ENCODE measurements at regions not wholly inside any gene's neighbourhood (a gene's known extent, or its start where the extent isn't known, plus 50 kb on each side); places are given as distances from the start of the nearest gene placed in this dataset.
A peak's percentile ranks its signal among the peaks of the same experiment; 100 is the strongest.
"Not testable (repeated sequence)": the region's sequence is repeated elsewhere in the genome, so short reads cannot be mapped to it uniquely, and the experiment has no call there.

DNA sequence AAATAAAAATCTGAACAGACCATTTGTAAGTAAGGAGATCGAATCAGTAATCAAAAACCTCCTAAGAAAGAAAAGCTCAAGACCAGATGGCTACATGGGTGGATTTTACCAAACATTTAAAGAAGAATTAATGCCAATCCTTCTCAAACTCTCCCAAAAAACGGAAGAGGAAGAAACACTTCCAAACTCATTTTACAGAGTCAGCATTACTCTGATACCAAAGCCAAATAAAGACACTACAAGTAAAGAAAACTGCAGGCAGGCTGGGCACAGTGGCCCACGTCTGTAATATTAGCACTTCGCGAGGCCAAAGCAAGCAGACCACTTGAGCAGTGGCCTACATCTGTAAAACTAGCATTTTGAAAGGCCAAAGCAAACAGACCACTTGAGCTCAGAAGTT lies 159.8 kb downstream of the DPY19L2 start:
- no peak for DNase-seq

DNA sequence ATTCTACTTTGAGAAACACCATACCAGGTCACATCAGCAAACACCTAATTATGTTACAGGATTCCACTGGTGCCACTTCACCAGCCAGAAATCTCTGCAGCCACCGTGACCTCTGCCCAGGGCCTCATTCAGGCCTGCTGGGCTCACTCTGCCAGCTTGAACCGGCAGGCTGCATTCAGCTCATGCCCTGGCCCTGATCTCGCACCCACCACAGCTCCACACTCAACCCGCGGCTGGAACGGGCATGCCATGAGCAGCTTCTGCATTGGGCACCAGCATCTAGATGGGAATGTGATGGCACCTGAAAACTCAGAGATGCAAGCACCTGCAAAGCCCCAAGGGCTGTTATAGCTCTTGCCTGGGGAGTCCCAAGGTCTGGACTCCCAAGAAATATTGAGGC lies 168.7 kb downstream of the DPY19L2 start:
- no peak for DNase-seq

DNA sequence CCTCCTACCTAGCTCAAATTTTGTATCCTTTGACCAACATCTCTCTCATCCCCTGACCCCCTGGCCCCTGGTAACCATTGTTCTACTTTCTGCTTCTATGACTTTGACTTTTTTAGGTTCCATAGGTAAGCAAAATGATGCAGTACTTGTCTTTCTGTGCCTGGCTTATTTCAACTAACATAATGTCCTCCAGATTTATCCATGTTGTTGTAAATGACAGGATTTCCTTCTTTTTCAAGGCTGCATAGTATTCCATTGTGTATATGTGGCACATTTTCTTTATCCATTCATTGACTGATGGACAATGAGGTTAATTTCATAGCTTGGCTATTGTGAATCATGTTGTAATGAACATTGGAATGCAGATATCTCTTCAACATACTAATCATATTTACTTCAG lies 170.1 kb downstream of the DPY19L2 start:
- no peak for DNase-seq

DNA sequence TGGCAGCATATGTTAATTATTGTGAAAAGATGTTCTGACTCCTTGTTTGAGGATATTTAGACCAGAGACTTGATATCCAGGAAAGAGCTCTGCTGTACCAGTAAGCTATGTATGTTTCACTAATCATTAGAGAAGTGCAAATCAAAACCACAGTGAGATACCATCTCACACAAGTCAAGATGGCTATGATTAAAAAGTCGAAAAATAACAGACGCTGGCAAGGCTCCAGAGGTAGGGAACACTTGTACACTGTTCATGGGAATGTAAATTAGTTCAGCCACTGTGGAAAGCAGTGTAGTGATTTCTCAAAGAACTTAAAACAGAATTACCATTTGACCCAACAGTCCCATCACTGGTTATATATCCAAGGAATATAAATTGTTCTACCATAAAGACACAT lies 171.6 kb downstream of the DPY19L2 start:
- DNase-seq: no peak

DNA sequence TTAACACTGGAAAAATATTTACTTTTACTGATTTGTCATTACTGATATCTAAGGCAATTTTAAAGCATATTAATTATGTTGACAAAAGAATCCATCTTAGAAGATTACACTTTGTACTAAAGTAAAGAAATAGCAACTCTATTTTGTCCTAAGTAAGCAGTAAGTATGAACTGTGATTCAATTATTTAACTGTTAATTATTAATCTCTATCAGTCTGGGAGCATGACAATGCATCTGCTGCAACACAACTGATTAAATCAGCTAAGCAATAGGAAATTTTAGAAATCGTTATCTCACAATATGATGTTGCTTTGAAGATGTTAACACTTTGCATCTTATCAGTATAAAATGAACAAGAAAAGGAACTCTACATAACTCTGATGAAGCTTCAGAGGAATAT lies 172.3 kb downstream of the DPY19L2 start:
- no peak for DNase-seq

DNA sequence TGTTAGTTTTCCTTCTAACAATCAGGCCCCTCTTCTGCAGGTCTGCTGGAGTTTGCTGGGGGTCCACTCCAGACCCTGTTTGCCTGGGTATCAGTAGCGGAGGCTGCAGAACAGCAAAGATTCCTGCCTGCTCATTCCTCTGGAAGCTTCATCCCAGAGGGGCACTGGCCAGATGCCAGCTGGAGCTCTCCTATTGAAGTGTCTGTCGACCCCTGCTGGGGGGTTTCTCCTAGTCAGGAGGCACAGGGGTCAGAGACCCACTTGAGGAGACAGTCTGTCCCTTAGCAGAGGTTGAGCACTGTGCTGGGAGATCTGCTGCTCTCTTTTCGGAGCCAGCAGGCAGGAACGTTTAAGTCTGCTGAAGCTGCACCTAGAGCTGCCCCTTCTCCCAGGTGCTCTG lies 174.9 kb downstream of the DPY19L2 start:
- peak in 1 of 2 experiments; percentile 23 for DNase-seq

DNA sequence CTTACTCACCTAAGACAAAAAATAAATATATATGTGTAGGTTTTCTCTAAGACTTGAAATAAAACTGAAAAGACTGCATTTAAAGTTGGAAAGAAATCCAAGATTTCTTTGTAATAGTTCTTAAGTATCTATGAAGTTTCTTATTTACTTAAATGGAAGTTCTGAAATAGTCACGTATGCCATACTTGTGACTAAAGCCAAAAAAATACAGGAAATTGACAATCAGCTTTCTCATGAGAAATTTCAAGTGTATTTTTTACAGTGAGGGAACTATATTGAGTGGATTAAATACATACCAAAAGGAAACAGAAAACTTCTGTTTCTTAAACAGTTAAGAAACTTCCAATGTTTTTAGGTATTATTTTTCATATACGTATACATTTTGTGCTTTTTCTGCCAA lies 188.1 kb downstream of the DPY19L2 start:
- no peak for DNase-seq

DNA sequence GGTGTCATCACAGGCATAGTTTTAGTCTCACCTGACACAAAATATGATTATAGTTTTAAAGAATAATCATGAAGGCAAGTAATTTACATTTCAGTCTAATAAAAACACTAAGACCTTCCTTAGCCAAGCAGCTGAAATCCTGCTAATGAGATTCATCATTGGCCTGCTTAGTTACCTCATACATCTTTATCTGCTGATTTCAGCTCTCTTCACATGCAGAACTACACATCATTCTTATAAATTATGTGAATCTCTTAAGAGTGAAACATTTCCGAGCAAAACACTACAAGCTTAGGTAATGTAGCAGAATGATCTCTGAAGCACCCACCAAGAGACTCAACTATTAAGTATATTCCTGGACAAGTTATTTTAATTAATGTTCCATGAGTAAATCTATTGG lies 198.1 kb downstream of the DPY19L2 start:
- no peak for DNase-seq

DNA sequence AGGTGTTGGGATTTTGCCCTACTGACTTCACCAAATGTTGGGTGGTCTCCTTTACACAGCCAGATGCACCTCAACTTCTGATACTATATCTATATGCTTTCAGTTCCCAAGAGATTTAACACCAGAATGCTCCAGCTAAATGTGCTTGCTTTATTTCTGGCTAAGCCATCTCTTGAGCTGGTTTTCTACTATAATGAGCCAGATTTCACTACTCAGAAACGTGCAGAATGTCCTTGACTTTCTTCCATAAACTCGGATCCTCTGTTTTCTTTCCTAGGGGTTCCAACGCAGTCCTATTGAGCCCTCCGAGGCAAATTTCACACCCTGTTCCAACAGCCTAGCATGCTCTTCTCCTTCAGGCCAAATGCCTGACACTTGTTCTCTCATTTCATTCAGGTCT lies 200.3 kb downstream of the DPY19L2 start:
- DNase-seq: no peak

DNA sequence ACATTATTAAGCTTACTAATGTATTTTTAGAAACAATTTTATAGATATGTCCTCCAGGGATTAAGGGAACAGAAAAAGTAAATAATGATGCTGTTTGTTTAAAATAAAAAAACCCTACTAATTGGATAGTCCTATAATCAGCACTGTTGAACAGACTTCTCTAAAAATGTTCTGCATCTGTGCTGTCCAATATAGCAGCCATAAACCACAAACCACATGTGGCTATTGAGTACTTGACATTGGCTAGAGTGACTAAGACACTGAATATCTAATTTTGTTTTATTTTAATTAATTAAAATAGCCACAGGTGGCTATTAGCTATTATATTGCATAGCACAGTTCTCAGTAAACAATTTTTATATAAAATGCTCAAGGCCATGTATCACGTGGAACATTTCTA lies 210.4 kb downstream of the DPY19L2 start:
- DNase-seq: no peak

DNA sequence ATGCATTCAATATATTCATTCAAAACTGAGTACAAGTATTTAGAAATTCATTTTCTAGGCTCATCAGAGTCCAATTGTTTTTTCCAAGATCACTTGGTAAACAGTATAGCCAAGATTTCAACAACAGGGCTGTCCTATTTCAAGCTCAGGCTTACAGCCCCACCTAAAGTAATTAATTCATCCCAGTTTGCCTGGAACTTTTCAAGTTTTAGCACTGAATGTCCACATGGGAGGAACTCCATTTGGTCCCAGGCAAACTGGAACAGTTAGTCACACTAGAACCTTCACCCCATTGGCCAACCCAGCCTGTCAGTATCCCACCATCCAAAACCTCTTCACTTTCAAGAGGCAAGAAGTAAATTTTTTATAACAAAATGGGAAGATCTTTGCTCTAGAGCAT lies 210.9 kb downstream of the DPY19L2 start:
- DNase-seq: no peak

DNA sequence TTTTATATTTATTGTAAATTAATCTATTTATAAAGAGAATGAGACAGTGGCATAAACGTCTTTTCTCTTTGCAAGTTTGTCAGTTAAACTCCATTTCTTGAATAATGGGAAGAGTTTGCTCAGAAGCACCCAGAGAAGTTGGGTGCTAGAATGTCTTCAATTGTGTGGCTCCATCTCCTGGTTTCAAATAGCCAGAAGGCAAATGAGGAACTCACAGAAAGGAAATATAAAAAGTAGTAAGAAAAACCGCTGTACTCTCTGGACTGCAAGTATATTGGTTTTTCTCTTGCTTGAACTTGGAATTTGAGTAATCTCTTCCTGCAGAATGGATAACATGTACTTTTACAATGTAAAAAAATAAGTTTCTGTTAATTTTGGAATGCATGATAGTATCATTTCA lies 217.5 kb downstream of the DPY19L2 start:
- no peak for DNase-seq

DNA sequence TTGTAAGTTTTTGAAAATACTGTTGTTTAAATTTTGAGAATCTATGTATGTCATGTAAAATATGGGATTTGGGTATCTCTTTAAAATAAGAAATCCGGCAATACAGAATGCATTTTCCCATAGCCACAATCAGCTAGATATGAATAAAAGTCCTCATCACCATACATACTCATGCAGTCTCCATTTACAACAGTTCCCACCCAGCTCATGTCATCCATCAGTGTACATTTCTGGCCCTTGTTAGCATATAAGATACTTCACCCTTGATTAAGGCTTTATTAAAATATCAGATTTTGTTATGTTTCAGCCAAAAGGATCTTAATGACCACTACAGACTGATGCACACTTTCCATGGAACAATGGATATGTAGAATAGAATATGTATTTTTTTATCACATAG lies 218.0 kb downstream of the DPY19L2 start:
- no peak for DNase-seq

DNA sequence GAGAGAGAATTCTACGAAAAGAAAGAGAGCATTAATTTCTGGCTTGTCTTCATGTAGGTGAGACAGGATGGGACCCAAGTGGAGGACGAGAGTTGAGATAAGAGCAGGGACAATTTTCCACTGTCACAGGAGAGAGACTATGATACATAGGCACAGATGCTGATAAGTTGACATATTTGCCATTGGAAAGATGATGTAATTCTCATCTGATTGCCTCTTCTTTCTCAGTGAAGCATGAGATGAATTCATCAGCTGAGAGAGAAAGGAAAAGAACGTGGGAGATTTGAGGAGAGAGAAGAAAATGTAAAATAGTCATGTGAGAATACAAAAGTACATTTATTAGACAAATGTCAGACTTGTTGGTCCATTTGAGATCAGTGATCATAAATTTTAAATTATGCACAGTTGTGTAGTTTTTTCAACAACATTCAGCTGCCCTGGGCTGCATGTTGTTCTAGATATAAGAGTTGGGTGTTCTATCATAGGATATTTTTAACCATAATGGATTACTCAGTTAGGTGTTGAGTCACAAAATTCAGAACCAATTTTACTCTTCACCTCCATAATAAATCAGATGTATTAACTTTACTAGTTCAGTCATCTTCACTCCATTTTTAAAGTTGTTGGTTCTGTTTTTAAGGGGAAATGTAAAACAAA lies 222.9 kb downstream of the DPY19L2 start:
- DNase-seq: no peak

DNA sequence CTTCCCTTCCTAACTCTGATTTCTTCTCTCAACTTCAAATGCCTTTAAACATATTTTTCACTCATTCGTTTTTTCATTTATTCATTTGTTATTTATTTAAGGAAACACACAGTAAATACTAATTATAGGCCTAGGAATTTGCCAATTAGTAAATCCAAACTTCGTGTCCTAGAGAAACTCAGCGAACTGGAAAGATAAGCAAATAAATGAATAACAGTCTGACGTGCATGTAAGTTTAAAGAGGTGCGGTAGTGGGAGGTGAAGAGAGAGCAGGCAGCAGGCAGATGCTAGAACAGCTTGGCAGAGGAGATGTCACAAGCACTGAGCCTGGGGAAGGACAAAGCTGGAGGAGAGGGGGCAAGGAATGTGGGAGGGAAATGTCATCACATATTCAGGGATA lies 228.2 kb downstream of the DPY19L2 start:
- peak in 1 of 2 experiments; percentile 40 for DNase-seq

DNA sequence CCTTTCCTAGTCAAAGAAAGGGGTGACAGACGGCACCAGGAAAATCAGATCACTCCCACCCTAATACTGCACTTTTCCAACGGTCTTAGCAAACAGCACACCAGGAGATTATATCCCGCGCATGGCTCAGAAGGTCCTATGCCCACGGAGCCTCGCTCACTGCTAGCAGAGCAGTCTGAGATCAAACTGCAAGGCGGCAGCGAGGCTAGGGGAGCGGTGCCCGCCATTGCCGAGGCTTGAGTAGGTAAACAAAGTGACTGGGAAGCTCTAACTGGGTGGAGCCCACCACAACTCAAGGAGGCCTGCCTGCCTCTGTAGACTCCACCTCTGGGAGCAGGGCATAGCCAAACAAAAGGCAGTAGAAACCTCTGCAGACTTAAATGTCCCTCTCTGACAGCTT lies 233.9 kb downstream of the DPY19L2 start:
- not testable (repeated sequence) for DNase-seq

DNA sequence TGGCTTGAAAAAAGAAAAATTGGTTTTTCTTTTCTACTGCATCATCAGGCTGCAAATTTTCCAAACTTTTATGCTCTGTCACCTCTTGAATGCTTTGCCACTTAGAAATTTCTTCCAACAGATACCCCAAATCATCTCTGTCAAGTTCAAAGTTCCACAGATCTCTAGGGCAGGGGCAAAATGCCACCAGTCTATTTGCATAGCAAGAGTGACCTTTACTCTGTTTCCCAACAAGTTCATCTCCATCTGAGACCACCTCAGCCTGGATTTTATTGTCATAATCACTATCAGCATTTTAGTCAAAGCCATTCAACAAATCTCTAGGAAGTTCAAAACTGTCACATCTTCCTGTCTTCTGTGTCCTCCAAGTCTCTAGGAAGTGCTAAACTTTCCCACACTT lies 240.3 kb downstream of the DPY19L2 start:
- DNase-seq: not testable (repeated sequence)

DNA sequence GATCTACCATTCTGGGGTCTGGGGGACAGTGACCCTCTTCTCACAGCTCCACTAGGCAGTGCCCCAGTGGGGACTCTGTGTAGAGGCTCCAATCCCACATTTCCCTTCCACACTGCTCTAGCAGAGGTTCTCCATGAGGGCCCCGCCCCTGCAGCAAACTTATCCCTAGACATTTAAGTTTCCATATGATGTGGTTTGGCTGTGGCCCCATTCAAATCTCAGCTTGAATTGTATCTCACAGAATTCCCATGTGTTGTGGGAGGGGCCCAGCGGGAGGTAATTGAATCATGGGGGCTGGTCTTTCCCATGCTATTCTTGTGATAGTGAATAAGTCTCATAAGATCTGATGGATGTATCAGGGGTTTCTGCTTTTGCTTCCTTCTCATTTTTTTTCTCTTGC lies 241.3 kb downstream of the DPY19L2 start:
- DNase-seq: not testable (repeated sequence)

DNA sequence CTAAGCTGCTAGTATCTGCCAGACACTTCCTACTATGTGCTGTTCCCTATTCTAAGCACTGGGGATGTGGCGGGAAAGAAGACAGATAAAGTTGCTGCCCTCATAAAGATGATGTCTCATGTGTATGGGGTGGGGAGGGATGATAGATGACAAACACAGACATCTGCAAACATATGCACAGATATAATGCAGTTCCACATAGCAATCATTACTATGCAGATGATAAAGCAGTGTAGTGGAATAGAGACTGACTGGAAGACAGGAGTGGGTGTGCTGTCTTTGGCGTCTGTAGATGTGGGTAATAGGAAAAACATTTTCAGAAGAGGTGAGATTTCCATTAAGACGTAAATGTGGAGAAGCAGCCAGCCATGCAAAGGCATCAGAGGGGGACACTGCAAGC lies 243.6 kb downstream of the DPY19L2 start:
- DNase-seq: no peak

DNA sequence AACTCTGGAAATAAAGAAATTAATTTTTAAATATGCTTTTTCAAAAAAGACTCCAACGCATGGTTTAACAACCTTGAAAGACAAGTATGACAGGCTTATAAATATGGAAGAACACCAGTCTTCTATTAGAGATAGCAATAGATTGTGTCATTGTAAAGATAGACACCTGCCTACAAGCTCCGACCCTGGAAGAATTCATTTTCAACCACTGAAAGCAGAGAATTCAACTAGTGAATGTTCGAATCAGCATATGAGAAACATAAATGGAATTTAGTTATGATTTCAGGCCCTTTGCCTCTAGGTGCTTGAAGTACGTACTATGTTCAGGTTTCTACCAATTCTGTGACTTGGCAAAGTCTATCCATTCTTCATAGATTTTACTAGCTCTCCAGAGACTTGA lies 244.5 kb downstream of the DPY19L2 start:
- no peak for DNase-seq

DNA sequence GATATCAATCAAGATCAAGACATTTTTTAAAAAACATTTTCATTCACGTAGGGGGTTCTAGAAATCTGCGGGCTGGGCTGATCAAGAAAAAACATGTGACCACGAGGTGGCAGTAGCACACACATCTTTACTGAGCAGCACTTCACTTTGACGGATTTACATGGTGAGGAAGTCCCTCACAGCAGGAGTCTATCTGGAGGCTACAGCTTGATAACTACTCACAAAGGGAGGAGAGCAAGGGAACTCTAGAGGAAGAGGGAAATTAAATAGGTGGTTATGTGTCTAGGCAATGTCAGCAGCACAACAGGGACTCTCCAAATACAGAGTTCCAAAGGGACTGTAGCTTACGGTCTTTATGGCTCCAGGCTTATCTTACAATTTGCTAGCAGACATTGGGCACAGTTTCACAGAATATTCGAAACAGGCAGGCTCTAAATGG lies 248.1 kb downstream of the DPY19L2 start:
- DNase-seq: peak; percentile 61 to 83

DNA sequence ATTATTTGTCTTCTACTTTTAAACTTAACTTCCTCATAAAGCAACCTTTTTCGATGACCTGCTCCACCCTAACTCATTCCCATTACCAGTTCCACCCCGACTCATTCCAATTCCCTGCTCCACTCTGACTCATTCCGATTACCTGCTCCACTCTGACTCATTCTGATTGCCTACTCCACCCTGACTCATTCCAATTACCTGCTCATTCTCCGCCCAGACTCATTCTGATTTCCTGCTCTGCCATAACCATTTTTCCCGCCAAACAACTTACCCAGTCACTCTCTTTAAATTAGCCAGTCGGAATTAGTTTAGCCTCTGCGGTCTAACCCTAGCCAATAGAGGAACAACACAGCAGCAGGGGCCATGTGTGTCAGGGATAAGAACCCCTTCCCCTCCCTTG lies 249.1 kb downstream of the DPY19L2 start:
- no peak for DNase-seq

DNA sequence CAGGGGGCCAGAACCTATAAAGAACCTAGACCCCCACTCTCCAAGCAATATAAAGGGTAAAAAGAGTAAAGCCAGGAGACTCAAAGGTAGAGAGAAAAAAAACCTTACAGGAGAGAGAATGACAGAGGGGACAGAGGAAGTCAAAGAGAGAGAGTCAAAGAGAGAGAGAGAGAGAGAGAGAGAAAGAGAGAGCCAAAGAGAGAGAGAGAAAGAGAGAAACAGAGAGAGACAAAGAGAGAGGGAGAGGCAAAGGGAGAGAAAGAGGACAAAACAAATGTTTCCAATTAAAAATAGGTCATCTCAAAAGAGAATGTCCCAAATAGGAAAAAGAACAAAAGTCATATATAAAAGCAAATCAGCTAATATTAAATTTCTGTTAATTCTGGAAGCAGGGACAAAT lies 251.5 kb downstream of the DPY19L2 start:
- no peak for DNase-seq

DNA sequence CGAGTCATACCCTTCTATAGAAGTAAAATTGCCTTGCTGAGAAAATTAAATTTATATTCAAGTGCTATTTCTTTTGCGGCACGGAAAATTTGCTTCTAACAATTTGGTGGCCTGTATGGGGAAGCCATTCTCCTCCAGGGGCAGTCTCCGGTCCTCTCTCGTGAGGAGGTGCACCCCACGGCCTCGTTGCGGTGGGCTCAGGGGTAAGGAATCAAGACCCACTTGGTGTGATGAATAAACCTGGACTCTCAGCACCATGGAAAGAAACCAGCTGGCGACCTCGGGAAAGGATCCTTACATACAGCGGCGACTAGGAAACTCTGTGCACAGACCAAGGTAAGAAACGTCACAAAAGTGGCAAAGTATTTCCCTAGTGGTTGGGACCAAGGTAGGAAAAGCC lies 252.9 kb downstream of the DPY19L2 start:
- no peak for DNase-seq

DNA sequence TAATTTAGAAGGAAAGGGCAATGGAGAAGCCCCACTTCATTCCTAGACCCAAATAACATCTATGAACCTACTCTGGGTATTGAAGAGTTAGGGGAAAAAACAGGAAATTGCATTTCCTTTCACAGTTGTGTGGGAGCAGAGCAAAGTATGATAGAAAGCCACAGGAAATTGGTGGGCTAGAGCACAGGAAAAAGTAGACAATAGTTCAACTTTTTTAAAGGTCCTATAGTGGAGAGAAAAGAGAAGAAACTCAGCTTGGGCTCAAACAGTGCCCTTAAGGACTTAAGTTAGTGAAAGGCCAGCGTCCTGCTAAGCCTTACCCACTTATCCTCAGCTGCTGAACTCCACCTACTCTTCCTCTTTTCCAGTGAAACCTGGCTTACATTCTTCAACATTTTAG lies 258.1 kb downstream of the DPY19L2 start:
- no peak for DNase-seq

DNA sequence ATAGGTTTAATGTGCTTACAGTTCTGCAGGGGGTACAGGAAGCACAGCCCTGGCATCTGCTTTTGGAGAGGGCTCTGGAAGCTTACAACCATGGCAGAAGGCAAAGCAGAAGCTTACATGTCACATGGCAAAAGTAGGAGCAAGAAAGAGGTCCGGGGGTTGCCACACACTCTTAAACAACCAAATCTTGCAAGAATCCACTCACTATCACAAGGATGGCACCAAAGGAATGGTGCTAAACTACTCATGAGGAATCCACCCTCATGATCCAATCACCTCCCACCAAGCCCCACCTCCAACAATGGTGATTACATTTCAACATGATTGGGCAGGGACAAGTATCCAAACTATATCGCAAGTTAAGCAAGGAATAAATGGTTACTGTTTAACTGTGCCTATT lies 255.8 kb upstream of the AVPR1A start:
- no peak for DNase-seq
